SHP77 treated with DMSO at 0.1 percent for 48 hours (cell line): ENCODE measurements at regions not wholly inside any gene's neighbourhood (a gene's known extent, or its start where the extent isn't known, plus 50 kb on each side); places are given as distances from the start of the nearest gene placed in this dataset.
"Not testable (repeated sequence)": the region's sequence is repeated elsewhere in the genome, so short reads cannot be mapped to it uniquely, and the experiment has no call there.

Experiments
- DNase-seq: peaks from one replicate; lab custom pipeline; 2025; lab: John Stamatoyannopoulos, UW

- DNase-seq: no peak
These were observed 165.9 kb upstream of the CREB1 start for GRCh38 chr2:207363761-207364290.

GRCh38 chr2:207370646-207371045 lies 159.1 kb upstream of the CREB1 start:
- no peak for DNase-seq

- DNase-seq: no peak
These were observed 157.9 kb upstream of the CREB1 start for GRCh38 chr2:207371877-207372276.

GRCh38 chr2:207372483-207372882 lies 157.3 kb upstream of the CREB1 start:
- no peak for DNase-seq

GRCh38 chr2:207375207-207375875 lies 154.4 kb upstream of the CREB1 start:
- no peak for DNase-seq

- DNase-seq: not testable (repeated sequence)
These were observed 151.1 kb upstream of the CREB1 start for GRCh38 chr2:207378620-207379019.

- no peak for DNase-seq
These were observed 144.7 kb upstream of the CREB1 start for GRCh38 chr2:207385076-207385475.

GRCh38 chr2:207385903-207386302 lies 143.9 kb upstream of the CREB1 start:
- DNase-seq: no peak

GRCh38 chr2:207387001-207387571 lies 142.7 kb upstream of the CREB1 start:
- DNase-seq: no peak

- no peak for DNase-seq
These were observed 139.3 kb upstream of the CREB1 start for GRCh38 chr2:207390302-207391095.

GRCh38 chr2:207394203-207394781 lies 135.5 kb upstream of the CREB1 start:
- DNase-seq: no peak

- no peak for DNase-seq
These were observed 134.8 kb upstream of the CREB1 start for GRCh38 chr2:207394812-207395534.

GRCh38 chr2:207395535-207396251 lies 134.1 kb upstream of the CREB1 start:
- DNase-seq: no peak

- no peak for DNase-seq
These were observed 131.7 kb upstream of the CREB1 start for GRCh38 chr2:207397917-207398655.

- DNase-seq: no peak
These were observed 130.5 kb upstream of the CREB1 start for GRCh38 chr2:207399301-207399700.

GRCh38 chr2:207401338-207401737 lies 128.4 kb upstream of the CREB1 start:
- DNase-seq: no peak

GRCh38 chr2:207403141-207403540 lies 126.6 kb upstream of the CREB1 start:
- DNase-seq: no peak

- no peak for DNase-seq
These were observed 125.8 kb upstream of the CREB1 start for GRCh38 chr2:207403950-207404349.

- DNase-seq: no peak
These were observed 124.6 kb upstream of the CREB1 start for GRCh38 chr2:207405150-207405549.

- DNase-seq: peak; percentile 89
These were observed 121.5 kb upstream of the CREB1 start for GRCh38 chr2:207408086-207408794.
